Astrocyte (in vitro differentiated cells and primary cell): ENCODE measurements at regions not wholly inside any gene's neighbourhood (a gene's known extent, or its start where the extent isn't known, plus 50 kb on each side); places are given as distances from the start of the nearest gene placed in this dataset.

Experiments used
- DNase-seq: peaks from one replicate; pipeline ENCODE4 v3.0.0-alpha.2; 2010; ENCODE audit warnings: low read depth
- FAIRE-seq: peaks from 2 replicates; lab custom pipeline; 2011; peaks lifted over from hg19 to GRCh38; lab: Jason Lieb, UNC
- H2AFZ ChIP-seq: 2 replicates; pipeline ENCODE4 v1.6.0; 2012; ENCODE audit warnings: low read depth, low read length, inconsistent platforms
- H3K27ac ChIP-seq: 2 replicates; pipeline ENCODE4 v1.5.1; 2011; ENCODE audit warnings: low read depth, low read length, inconsistent platforms
- H3K27me3 ChIP-seq: 2 replicates; pipeline ENCODE4 v1.6.0; 2011; ENCODE audit warnings: low read length, inconsistent platforms; ENCODE audit not compliant: insufficient read depth
- H3K36me3 ChIP-seq: 2 replicates; pipeline ENCODE4 v1.5.1; 2011; ENCODE audit warnings: low read length, inconsistent platforms; ENCODE audit not compliant: insufficient read depth
- H3K4me1 ChIP-seq: 2 replicates; pipeline ENCODE4 v1.5.1; 2011; ENCODE audit warnings: low read length, inconsistent platforms; ENCODE audit not compliant: insufficient read depth
- H3K4me2 ChIP-seq: 2 replicates; pipeline ENCODE4 v1.6.0; 2012; ENCODE audit warnings: low read length, inconsistent platforms
- H3K4me3 ChIP-seq: 2 replicates; pipeline ENCODE4 v1.5.1; 2011; ENCODE audit warnings: low read depth, mild to moderate bottlenecking, low read length, inconsistent platforms; ENCODE audit not compliant: insufficient read depth
- H3K79me2 ChIP-seq: 2 replicates; pipeline ENCODE4 v1.6.0; 2012; ENCODE audit warnings: mild to moderate bottlenecking, low read length, inconsistent platforms; ENCODE audit not compliant: insufficient read depth
- H3K9ac ChIP-seq: 2 replicates; pipeline ENCODE4 v1.6.0; 2012; ENCODE audit warnings: mild to moderate bottlenecking, low read length, inconsistent platforms
- H3K9me3 ChIP-seq: 2 replicates; pipeline ENCODE4 v1.5.1; 2012; ENCODE audit warnings: low read depth, mild to moderate bottlenecking, low read length, inconsistent platforms; ENCODE audit not compliant: insufficient read depth
- H4K20me1 ChIP-seq: 2 replicates; pipeline ENCODE4 v1.6.0; 2012; ENCODE audit warnings: low read length, inconsistent platforms; ENCODE audit not compliant: insufficient read depth
- H3K27ac Mint-ChIP-seq: one replicate; pipeline ENCODE4 v1.8.0; 2021; ENCODE audit warnings: mild to moderate bottlenecking, mixed read lengths; ENCODE audit not compliant: unreplicated experiment
- H3K27me3 Mint-ChIP-seq: one replicate; pipeline ENCODE4 v1.8.0; 2021; ENCODE audit warnings: low read depth, mixed read lengths; ENCODE audit not compliant: unreplicated experiment
- H3K36me3 Mint-ChIP-seq: one replicate; pipeline ENCODE4 v1.8.0; 2021; ENCODE audit warnings: low read depth, mixed read lengths; ENCODE audit not compliant: unreplicated experiment
- H3K4me1 Mint-ChIP-seq: one replicate; pipeline ENCODE4 v1.8.0; 2021; ENCODE audit warnings: low read depth, mixed read lengths; ENCODE audit not compliant: unreplicated experiment
- H3K4me3 Mint-ChIP-seq: one replicate; pipeline ENCODE4 v1.8.0; 2021; ENCODE audit warnings: mild to moderate bottlenecking, moderate library complexity, mixed read lengths; ENCODE audit not compliant: unreplicated experiment
- H3K9me3 Mint-ChIP-seq: one replicate; pipeline ENCODE4 v1.8.0; 2021; ENCODE audit warnings: mild to moderate bottlenecking, mixed read lengths; ENCODE audit not compliant: unreplicated experiment
- EZH2 ChIP-seq: IDR thresholded peaks from 2 replicates; pipeline ENCODE4 v1.6.1; 2012; ENCODE audit warnings: mild to moderate bottlenecking, low read length, inconsistent platforms; ENCODE audit not compliant: insufficient read depth
- TF ChIP-seq, protein P1 (sequence below): IDR thresholded peaks from 2 replicates; pipeline ENCODE4 v1.5.1; 2011; ENCODE audit warnings: low read depth, mild to moderate bottlenecking, inconsistent platforms, low read length, moderate library complexity; ENCODE audit not compliant: insufficient read depth

DNA sequence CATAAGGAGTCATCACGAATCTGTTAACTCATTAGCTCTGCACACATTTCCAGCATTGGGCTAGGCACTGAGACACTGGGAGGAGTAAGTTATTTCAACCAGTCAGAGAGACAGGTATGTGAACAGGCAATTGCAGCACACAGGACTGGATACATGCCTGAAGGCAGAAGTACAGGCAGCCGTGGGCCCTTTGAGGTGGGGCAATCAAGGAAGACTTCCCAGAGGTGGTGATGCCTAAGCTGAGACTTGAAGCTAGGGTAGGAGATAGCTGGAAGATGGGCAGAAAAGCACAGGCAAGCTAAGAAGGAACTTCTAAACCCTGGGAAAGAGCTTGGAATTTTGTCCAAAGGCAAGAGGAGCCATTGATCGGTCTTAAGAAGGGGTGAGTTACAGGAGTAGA, 249.7 kb downstream of the EMX2 start:
- H3K27ac Mint-ChIP-seq = no peak overlapping the region
- H3K79me2 ChIP-seq = no peaks in the 10 kb centered on the region
- no peak overlapping the region for H3K4me2 ChIP-seq
- H3K27ac ChIP-seq = no peak overlapping the region
- H3K9me3 Mint-ChIP-seq = no peaks in the 10 kb centered on the region
- H3K36me3 Mint-ChIP-seq = no peaks in the 10 kb centered on the region
- TF ChIP-seq EZH2 = no peak
- TF ChIP-seq, protein P1, sequence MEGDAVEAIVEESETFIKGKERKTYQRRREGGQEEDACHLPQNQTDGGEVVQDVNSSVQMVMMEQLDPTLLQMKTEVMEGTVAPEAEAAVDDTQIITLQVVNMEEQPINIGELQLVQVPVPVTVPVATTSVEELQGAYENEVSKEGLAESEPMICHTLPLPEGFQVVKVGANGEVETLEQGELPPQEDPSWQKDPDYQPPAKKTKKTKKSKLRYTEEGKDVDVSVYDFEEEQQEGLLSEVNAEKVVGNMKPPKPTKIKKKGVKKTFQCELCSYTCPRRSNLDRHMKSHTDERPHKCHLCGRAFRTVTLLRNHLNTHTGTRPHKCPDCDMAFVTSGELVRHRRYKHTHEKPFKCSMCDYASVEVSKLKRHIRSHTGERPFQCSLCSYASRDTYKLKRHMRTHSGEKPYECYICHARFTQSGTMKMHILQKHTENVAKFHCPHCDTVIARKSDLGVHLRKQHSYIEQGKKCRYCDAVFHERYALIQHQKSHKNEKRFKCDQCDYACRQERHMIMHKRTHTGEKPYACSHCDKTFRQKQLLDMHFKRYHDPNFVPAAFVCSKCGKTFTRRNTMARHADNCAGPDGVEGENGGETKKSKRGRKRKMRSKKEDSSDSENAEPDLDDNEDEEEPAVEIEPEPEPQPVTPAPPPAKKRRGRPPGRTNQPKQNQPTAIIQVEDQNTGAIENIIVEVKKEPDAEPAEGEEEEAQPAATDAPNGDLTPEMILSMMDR = no peak
- DNase-seq (no peak), FAIRE-seq (no peak)
- H3K27me3 ChIP-seq = no peaks in the 10 kb centered on the region
- H3K4me1 ChIP-seq = no peaks in the 10 kb centered on the region
- no peak overlapping the region for H3K4me3 Mint-ChIP-seq
- peaks cover 53% of the 10 kb centered on the region for H3K27me3 Mint-ChIP-seq
- no peaks in the 10 kb centered on the region for H3K9me3 ChIP-seq
- H2AFZ ChIP-seq = no peak overlapping the region
- no peaks in the 10 kb centered on the region for H3K4me1 Mint-ChIP-seq
- H3K4me3 ChIP-seq = no peak overlapping the region
- H3K9ac ChIP-seq = no peak overlapping the region
- H3K36me3 ChIP-seq = no peaks in the 10 kb centered on the region
- H4K20me1 ChIP-seq = no peaks in the 10 kb centered on the region

DNA sequence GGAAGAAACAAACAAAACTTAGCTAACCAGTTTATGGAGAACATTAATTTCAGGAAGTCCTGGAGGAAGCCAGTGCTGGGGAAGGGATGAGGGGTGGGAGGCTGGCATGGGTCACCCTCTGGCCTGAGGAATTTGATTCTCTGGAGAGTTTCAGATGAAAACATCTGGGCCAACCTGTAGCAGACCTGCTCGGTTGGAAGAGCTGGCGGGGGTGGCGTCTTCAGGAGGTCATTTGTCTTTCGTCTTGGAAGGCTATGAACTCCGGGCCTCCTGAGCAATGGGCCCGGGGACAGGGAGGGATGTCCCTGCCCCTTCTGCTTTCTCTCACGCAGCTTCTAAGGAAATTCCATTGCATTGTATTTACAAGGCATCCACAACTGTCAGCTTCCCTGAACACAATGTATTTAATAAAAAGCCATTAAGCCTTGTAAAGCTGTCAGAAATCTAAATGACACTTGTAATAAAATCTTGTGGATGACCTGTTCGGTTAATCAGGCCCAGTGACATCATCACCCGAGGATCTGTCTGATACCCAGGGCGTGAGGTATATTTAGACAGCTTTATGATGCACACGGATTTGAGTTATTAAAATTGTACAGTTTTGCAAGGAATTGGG, 250.5 kb downstream of the RAB11FIP2 start:
- Mint-ChIP-seq H3K27me3 (peaks cover 56% of the 10 kb centered on the region), H3K4me1 (no peaks in the 10 kb centered on the region), H3K36me3 (no peaks in the 10 kb centered on the region), H3K27ac (no peak overlapping the region), H3K4me3 (no peak overlapping the region), H3K9me3 (no peaks in the 10 kb centered on the region)
- TF ChIP-seq, protein P1 = no peak
- TF ChIP-seq EZH2 = no peak
- Histone ChIP-seq H3K36me3 (no peaks in the 10 kb centered on the region), H3K4me2 (no peak overlapping the region), H3K27me3 (no peaks in the 10 kb centered on the region), H2AFZ (no peak overlapping the region), H3K4me1 (no peaks in the 10 kb centered on the region), H3K9ac (no peak overlapping the region), H3K79me2 (no peaks in the 10 kb centered on the region), H3K9me3 (no peaks in the 10 kb centered on the region), H3K27ac (no peak overlapping the region), H3K4me3 (no peak overlapping the region), H4K20me1 (no peaks in the 10 kb centered on the region)
- FAIRE-seq (no peak), DNase-seq (no peak)

- H2AFZ ChIP-seq = no peak overlapping the region
- no peaks in the 10 kb centered on the region for H3K4me1 ChIP-seq
- Mint-ChIP-seq H3K27me3 (peaks cover 47% of the 10 kb centered on the region), H3K27ac (no peak overlapping the region), H3K4me3 (no peak overlapping the region), H3K9me3 (no peaks in the 10 kb centered on the region), H3K36me3 (no peaks in the 10 kb centered on the region), H3K4me1 (no peaks in the 10 kb centered on the region)
- H3K9me3 ChIP-seq = no peaks in the 10 kb centered on the region
- H4K20me1 ChIP-seq = no peaks in the 10 kb centered on the region
- H3K36me3 ChIP-seq = no peaks in the 10 kb centered on the region
- no peaks in the 10 kb centered on the region for H3K27me3 ChIP-seq
- DNase-seq (no peak), FAIRE-seq (no peak)
- H3K4me3 ChIP-seq = no peak overlapping the region
- no peak overlapping the region for H3K9ac ChIP-seq
- no peak overlapping the region for H3K27ac ChIP-seq
- no peaks in the 10 kb centered on the region for H3K79me2 ChIP-seq
- H3K4me2 ChIP-seq = no peak overlapping the region
- TF ChIP-seq, protein P1 = no peak
- TF ChIP-seq EZH2 = no peak
These were observed 249.4 kb downstream of the RAB11FIP2 start for GRCh38 chr10:117797296-117797695.
